ENCODE measurements at regions not wholly inside any gene's neighbourhood (a gene's known extent, or its start where the extent isn't known, plus 50 kb on each side); places are given as distances from the start of the nearest gene placed in this dataset.
A peak's percentile ranks its signal among the peaks of the same experiment; 100 is the strongest.

- no peak for DNase-seq
- intact Hi-C loops (cut with DNase I; ENCODE audit: low total_unique reads), result no loop called here
- no peaks in the 10 kb centered on the region for H3K9me3 ChIP-seq
- peaks cover 0 to 6% of the 10 kb centered on the region in 2 donors for H3K4me1 ChIP-seq
- no peak overlapping the region for H3K4me3 ChIP-seq
- no peaks in the 10 kb centered on the region for H3K27me3 ChIP-seq
- H3K36me3 ChIP-seq, result no peaks in the 10 kb centered on the region
- TF ChIP-seq CTCF (IDR thresholded peaks at IDR 0.05) (no peak), POLR2A (IDR thresholded peaks at IDR 0.05) (no peak)
- peak overlapping the region in 1 of 2 donors; percentile 88 for H3K27ac ChIP-seq
Measured at GRCh38 chr2:237158194-237158593, 72.5 kb downstream of the COPS8 start.

- intact Hi-C loops (cut with DNase I; ENCODE audit: low total_unique reads), result no loop called here
- no peak for TF ChIP-seq CTCF (IDR thresholded peaks at IDR 0.05)
- TF ChIP-seq POLR2A (IDR thresholded peaks at IDR 0.05), result no peak
- H3K27ac ChIP-seq, result peak overlapping the region; percentile 79 to 88
- no peaks in the 10 kb centered on the region for H3K27me3 ChIP-seq
- no peaks in the 10 kb centered on the region for H3K36me3 ChIP-seq
- H3K9me3 ChIP-seq, result no peaks in the 10 kb centered on the region
- no peak overlapping the region for H3K4me3 ChIP-seq
- H3K4me1 ChIP-seq, result peaks cover 0 to 6% of the 10 kb centered on the region in 2 donors
- DNase-seq, result no peak
Measured at GRCh38 chr2:237159006-237159911, 73.6 kb downstream of the COPS8 start.

GRCh38 chr2:237160271-237160919, 74.7 kb downstream of the COPS8 start:
- intact Hi-C loops (cut with DNase I; ENCODE audit: low total_unique reads), result no loop called here
- TF ChIP-seq POLR2A (IDR thresholded peaks at IDR 0.05) (no peak), CTCF (IDR thresholded peaks at IDR 0.05) (no peak)
- Histone ChIP-seq H3K9me3 (no peaks in the 10 kb centered on the region), H3K4me1 (peaks cover 0 to 6% of the 10 kb centered on the region in 2 donors), H3K27me3 (no peaks in the 10 kb centered on the region), H3K27ac (peak overlapping the region; percentile 79 to 88), H3K36me3 (no peaks in the 10 kb centered on the region), H3K4me3 (no peak overlapping the region)
- no peak for DNase-seq

- Histone ChIP-seq H3K27me3 (no peaks in the 10 kb centered on the region), H3K27ac (peak overlapping the region; percentile 79 to 88), H3K9me3 (no peaks in the 10 kb centered on the region), H3K4me1 (peaks cover 0 to 6% of the 10 kb centered on the region in 2 donors), H3K36me3 (no peaks in the 10 kb centered on the region), H3K4me3 (no peak overlapping the region)
- intact Hi-C loops (cut with DNase I; ENCODE audit: low total_unique reads), result no loop called here
- TF ChIP-seq CTCF (IDR thresholded peaks at IDR 0.05) (no peak), POLR2A (IDR thresholded peaks at IDR 0.05) (no peak)
- DNase-seq, result peak; percentile 74 to 81
Measured at GRCh38 chr2:237161189-237161588, 75.5 kb downstream of the COPS8 start.

GRCh38 chr2:237162959-237163358, 77.3 kb downstream of the COPS8 start:
- no peaks in the 10 kb centered on the region for H3K27me3 ChIP-seq
- no peak for DNase-seq
- intact Hi-C loops (cut with DNase I; ENCODE audit: low total_unique reads), result no loop called here
- no peaks in the 10 kb centered on the region for H3K36me3 ChIP-seq
- peak overlapping the region; percentile 52 to 88 for H3K27ac ChIP-seq
- TF ChIP-seq POLR2A (IDR thresholded peaks at IDR 0.05), result no peak
- TF ChIP-seq CTCF (IDR thresholded peaks at IDR 0.05), result no peak
- H3K9me3 ChIP-seq, result no peaks in the 10 kb centered on the region
- H3K4me1 ChIP-seq, result no peaks in the 10 kb centered on the region
- no peak overlapping the region for H3K4me3 ChIP-seq

Data from uterus (tissue), 3 donors.